GM18909 (cell line): ENCODE measurements at regions not wholly inside any gene's neighbourhood (a gene's known extent, or its start where the extent isn't known, plus 50 kb on each side); places are given as distances from the start of the nearest gene placed in this dataset.
"Not testable (repeated sequence)": the region's sequence is repeated elsewhere in the genome, so short reads cannot be mapped to it uniquely, and the experiment has no call there.

Experiments
- ATAC-seq: cut with Tn5 transposase; IDR thresholded peaks from one replicate; pipeline ENCODE4 v1.9.1; 2021; ENCODE audit warnings: mild to moderate bottlenecking; ENCODE audit not compliant: unreplicated experiment, poor library complexity

DNA sequence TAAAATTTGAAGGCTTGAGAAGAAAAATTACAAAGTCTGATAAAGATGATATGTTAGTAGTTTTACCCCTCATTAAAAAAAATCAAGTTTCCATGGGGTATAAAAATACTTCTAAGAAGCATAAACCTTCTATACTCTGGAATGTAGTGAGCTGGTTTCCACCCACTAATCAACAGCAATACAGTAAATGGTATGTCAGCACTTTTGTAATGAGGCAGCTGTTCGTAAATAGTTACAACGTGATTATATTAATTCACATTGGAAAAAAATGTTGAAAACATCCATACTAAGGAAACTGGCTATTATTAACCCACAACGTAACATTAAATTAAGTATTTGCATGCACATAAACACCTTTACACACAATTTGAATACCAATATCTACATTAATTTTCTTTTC is 283.1 kb upstream of the FAM174A start:
- no peak for ATAC-seq

DNA sequence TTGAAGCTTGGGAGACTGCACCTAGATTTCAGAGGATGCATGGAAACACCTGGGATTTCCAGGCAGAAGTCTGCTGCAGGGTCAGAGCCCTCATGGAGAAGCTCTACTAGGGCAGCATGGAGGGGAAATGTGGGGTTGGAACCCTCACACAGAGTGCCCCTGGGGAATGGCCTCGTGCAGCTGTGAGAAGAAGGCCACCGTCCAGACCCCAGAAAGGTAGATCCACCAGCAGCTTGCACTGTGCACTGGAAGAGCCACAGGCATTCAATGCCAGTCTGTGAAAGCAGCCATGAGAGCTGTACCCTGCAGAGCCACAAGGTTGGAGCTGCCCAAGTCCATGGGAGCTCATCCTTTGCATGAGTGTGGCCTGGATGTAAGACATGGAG is 285.3 kb upstream of the FAM174A start:
- ATAC-seq, result no peak

DNA sequence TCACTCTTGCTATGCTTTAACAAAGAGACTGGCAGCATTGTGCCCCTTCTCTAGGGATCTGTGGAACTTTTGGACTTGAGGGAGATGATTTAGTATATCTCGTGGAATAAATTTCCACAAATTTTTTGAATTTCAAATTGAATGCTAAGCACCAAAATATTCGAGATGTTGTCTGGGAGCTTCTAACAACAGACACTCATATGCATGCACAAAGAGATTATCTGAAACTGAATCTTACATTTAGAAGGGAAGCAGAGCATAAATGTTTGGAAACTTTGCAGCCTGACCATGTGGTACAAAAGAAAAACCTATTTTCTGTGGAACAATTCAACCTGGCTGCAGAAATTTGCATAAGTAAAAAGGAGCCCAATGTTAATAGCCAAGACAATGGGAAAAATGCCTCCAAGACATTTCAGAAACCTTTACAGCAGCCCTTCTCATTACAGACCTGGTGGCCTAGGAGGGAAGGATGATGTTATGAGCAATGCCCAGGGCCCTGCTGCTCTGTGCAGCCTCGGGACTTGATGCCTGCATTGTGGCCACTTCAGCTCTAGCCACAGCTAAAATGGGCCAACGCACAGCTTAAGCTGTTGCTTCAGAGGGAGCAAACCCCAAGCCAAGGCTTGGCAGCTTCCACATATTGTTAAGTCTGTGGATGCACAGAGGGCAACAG is 285.8 kb upstream of the FAM174A start:
- ATAC-seq, result no peak

DNA sequence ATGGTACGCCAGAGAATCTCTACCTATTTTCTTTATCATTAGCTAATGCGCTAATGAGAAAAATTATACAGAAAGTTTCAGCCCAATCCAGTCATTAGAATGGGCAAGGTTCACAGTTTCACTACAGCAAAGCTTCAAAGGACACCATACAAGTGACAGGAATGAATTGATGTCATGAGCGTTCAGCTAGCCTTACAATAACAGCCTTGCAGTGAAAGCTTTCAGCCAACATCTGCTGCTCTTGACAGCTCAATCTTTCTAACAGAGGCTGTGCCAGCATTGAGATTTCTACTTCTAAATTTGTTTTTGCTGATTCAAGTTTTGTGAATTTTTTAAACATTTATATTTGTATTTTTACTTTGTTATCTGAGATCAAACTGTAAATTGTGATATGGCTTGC is 302.4 kb upstream of the FAM174A start:
- ATAC-seq, result no peak

DNA sequence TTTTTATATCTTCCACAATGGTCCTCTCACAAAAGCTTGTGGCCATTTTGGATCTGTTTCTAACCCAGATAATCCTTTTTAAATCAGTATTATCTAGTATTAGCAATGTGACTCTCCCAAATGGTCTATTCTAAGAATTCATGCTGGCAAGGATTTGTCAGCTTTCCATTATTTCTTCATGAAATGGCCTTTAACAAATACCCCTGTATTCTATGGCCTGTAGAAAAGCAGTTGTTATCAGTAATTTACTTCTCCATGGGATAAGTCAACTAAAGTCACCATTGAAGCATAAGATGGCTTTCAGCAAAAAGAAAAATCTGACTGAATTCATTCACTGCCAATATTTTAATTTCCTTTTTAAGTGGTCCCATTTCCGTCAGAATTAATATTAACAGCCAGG is 346.4 kb upstream of the FAM174A start:
- no peak for ATAC-seq

DNA sequence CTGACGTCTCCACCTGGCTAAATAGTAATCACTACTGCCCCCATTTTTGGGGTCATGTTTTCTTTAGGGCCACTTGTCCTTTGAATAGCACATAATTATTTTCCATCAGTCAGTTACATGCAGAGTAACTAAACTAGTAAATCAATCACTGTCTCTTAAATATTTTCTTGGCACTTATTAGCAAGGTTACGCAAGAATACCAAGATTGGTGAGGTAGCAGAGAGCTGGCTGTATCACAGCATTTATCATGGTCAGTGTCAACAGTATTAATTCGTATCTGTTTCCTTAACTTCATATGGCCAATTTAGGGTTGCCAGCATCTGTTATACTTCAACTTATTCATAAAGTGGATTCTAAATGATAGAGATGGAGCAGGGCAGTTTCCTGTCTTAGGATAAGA is 346.8 kb upstream of the FAM174A start:
- no peak for ATAC-seq

DNA sequence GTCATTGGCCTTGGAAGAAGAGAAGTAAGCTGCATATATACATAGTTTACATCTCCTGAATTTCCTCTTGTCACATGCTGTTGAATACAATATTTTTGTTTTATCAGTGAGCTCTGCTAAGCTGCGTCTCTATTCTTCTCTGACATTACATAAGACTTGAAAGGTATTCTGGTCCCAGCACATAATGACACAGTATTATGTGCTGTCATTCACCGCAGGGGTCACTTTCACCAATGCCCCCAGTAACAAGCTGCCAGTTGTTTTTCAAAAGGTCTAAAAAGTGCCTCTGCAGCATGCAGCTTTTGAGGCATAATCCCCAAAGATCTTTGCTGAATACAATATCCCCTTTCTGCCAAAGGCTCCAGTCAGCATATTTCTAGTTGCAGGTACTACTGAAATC is 349.0 kb upstream of the FAM174A start:
- ATAC-seq, result no peak

DNA sequence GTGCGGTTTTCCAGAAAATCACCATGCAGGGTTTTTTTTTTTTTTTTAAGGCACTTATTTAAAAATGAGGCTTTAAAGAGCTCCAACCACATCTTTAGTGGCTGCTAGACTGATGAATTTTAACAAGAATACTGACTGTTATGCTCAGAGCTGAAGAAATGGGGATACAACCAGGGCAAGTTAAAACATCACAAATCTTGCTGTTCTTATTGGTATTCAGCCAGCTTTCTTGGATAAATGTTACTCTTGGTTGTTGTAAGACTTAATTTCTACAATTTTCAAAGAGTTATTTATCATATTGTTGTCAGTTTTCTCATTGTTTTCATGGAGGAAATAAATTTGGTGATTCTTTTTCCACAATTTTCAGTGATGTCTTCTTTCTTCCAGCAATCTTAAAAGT is 352.8 kb upstream of the FAM174A start:
- no peak for ATAC-seq

DNA sequence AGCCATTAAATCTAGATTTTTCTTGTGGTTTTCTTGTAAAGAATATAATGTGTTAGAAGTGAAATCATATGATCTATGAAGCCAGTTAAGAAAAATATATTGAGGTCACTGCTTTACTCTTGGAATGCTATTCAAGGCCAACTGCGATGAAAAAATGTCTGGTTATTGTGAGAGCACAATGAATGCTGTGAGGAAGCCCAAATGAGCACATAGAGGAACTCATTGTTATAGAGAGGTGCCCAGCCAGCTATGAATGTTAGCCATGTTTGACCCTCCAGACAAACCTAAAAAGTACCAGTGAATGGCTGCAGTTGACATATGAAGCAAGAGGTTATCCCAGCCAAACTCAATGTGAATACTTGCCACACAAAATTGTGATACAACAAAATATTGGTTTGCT is 359.8 kb upstream of the FAM174A start:
- ATAC-seq, result no peak

DNA sequence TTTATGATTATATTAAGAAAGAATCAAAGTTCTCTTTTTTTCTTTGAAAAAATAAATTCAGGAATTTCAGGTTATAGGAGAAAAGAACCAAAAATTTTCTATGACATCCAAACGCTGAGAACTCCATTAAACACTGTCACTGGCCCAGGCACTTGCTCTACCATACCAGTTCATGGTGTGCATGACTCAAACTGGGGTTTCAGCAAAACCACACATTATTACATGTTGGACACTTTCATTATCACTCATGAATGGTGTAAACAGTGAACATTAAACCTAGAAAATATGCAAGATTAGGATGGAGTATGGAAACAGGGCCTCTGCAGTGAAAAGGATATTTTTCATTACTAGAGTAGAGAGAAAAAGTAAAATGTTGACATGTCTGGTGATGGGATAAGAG is 369.9 kb upstream of the FAM174A start:
- ATAC-seq, result peak; percentile 100

DNA sequence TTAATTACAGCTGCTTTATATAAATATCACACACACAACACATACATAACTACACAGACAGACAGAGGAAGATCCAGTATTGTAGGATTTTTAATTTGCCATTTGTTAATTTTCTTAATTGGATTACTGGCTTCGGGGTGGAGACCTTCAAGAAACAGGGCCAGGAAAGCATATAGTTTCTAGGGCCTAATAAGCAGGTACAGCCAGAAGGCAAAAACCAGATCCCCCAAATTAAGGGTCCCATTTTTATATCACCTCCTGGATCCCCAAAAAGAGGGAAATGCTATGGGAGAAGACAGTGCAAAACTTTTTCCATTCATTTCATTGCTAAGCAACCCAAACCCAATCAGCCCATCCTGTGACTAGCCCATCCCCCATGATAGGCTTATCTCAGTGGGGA is 373.3 kb upstream of the FAM174A start:
- ATAC-seq, result no peak

DNA sequence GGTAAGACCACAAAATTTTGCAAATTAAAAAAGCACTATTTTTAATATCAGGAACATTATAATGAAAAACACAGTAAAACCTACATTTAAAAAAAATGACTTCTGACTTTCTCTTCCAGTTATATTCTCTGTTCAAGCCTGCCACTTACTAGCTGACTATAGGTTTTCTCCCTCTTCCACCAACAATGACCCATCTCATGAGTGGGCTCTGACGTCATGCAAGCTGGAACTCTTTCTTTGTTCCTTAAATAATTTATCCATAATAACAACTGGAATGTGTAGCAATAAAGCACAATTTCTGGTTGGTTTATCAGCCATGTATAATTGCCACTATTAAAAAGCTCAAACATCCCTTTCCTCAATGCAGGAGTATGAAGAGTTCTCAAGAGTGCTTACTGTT is 378.1 kb upstream of the FAM174A start:
- ATAC-seq, result no peak

DNA sequence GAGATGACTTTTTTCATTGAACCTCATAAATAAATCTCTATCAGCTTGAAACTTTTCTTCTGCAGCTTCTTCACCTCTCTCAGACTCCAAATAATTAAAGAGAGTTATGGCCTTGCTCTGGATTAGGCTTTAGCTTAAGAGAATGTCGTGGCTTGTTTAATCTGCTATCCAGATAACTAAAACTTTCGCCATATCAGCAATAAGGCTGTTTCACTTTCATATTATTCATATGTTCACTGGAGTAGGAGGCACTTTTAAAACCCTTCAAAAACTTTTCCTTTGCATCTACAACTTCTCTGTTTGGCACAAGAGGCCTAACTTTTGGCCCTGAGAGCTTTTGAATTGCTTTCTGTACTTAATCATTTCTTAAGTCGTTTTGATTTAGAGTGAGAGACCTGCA is 386.9 kb upstream of the FAM174A start:
- ATAC-seq, result no peak

DNA sequence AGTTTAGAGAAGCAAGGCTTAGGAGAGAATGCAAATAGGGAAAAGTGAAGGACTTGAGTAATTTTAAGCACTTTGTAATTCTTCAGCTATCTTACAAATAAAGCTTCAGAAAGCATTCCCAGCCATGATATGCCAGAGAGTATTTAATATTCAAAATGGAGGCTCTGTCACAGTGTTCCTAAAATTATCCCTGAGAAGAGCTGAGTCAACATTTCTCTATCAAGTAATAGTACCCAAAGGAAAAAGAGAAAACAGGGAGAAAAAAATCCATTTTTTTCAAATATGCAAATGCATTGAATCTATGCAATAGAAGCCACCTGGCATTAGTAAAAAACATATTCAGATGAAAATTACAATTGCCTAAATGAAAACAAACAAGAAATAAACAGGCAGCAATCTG is 392.6 kb upstream of the FAM174A start:
- ATAC-seq, result no peak

DNA sequence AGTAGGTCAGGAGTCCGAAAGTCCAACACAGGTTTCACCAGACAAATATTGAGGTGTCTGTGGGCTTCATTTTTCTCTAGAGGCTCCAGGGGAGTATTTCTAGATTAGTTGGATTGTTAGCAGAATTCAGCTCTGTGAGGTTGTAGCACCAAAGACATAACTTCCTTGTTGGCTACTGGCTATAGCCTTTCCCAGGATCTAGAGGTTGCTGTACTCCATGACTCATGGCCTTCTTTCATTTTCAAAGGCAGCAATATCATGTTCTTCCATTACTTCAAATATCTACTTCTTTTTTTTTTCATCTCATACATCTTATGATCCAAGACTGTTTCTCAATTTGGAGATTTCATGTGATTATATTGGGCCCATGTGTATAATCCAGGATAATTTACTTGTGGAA is 404.0 kb upstream of the FAM174A start:
- ATAC-seq, result no peak

DNA sequence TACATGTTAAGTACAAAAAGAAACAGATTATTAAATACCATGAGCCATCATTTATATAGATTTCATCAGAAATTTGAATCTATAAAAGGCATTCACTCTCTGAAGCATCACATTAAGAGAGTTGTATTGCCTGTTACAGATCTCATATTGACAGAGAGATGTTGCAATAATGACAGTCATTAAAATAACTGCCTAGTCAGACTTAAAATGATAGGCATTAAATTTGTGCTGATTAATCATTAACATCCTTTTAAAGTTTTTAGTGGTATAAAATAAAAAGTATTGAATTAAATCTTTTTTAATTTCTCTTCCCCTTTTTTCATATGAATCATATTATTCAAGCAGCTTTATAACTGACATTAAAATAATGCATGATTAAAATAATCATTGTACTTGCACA is 404.9 kb upstream of the FAM174A start:
- ATAC-seq, result no peak

DNA sequence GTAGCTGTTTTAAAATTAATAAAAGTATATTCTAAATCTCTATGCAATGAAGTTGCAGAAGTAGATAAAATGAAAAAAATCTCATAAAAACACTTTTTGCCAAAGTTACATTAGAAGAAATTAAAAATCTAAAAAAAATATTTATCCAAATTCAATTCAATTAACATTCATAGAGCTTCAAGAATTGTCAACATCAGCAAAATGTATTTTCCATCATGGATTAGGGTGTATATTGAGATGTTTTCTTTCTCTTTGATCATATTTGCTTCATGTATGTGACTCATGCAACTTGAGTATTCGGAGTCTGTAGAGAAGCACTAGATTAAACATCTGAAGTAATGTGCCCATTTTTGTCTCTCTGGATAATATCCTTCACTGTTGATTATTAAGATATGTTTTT is 415.3 kb upstream of the FAM174A start:
- no peak for ATAC-seq

DNA sequence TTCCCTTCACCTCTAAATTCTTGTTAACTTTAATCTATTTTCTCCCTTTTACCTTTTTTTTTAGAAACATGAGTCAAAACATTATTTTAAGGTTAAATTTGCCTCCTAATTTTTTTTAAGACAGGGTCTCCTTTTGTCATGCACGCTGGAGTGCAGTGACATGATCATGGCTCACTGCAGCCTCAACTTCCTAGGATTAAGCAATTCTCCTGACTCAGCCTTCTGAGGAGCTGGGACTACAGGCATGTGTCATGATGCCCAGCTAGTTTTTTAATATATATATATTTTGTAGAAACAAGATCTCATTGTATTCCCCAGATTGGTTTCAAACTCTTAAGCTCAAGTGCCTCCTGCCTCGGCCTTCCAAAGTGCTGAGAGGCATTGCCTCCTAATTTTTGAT is 424.7 kb upstream of the FAM174A start:
- no peak for ATAC-seq

DNA sequence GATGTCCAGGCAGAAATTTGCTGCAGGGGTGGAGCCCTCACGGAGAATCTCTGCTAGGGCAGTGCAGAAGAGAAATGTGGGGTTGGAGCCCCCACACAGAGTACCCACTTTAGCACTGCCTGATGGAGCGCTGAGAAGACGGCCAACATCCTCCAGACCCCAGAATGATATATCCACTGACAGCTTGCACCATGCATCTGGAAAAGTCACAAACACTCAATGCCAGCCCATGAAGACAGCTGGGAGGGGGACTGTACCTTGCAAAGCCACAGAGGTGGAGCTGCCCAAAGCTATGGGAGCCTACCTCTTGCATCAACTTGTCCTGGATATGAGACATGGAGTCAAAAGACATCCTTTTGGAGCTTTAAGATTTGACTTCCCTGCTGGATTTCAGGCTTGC is 426.3 kb upstream of the FAM174A start:
- no peak for ATAC-seq

DNA sequence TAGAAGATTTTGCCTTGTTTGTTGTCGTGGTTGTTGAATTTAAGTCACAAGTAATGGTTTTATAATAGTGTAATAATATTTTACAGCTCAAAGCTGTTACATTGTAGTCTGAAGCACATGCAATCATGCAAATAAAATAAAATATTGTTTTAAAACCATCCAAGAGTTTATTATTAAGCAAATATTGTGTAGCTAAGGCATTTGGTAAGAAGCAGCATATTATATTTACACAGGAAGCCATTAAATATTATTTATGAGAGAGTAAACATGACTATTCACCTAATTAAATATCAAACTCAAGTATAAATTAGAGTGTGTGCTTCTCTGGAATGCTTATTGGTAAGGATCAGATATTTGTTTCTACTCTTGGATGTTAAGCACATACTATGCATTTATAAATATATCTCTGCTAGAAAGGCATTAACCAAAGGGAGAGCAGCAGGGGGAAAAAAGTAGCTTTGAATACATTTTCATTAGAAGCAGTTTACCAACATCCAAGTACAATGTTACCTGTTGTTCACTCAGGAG is 431.5 kb upstream of the FAM174A start:
- not testable (repeated sequence) for ATAC-seq

DNA sequence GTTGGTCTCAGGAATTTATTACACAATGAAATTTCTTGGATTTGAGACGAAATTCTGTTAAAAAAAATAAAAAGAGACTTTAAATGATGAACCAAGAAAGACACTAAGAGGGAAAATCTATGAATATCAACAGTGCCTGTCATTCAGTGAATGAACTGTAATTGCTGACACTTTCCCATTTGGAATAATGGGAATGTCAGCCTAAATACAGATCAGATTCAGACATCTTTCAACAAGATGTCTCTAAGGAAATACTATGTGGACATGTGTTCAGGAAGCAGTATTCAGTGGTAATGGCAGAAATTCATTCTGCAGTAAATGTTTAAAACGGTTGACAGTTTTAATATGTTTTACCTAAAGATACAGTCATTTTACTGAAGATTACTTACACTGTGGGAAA is 433.7 kb upstream of the FAM174A start:
- not testable (repeated sequence) for ATAC-seq

DNA sequence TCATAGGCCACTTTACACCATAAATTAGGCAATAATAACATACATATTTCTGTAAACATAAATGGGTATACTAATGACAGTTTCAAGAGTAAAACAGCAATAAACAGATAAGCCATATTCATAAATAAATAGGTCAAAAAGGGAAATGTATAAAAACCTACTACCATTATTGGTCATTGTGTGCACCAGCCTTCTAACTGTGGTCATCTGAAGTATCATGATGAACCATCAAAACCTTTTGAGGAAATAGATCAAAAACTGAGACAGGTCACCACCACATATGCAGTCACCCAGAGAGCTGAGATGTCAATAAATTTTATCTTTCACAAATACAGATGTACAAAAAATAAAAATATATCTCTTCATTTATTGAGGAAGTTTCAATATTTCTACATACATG is 438.8 kb upstream of the FAM174A start:
- ATAC-seq, result not testable (repeated sequence)

DNA sequence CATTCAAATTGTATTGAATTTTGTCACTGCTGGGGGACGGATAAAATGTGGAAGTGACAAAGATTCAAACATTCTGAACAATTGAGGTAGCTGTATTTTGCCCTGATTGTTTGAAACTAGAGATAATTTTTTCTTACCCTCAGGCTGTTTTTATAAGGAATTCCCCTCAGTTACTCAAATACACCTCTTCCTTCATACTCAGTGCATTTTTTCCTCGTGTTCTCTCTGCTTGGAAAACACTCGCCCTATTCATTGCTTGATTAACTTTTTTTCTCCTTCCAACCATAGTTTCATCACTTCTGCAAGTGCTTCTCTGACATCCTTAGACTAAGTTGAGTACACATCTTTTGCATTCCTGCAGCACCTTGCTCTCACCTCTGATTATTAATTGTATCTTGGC is 454.5 kb upstream of the FAM174A start:
- ATAC-seq, result not testable (repeated sequence)
